Forelimb muscle (tissue), 1 donor: ENCODE measurements at regions not wholly inside any gene's neighbourhood (a gene's known extent, or its start where the extent isn't known, plus 50 kb on each side); places are given as distances from the start of the nearest gene placed in this dataset.

Experiments used
- DNase-seq: peaks from one replicate; pipeline ENCODE4 v3.0.0-alpha.2; 2013; ENCODE audit warnings: low read depth

GRCh38 chr2:64337314-64337713 is 116.6 kb upstream of the LGALSL start:
- DNase-seq, result no peak

DNA sequence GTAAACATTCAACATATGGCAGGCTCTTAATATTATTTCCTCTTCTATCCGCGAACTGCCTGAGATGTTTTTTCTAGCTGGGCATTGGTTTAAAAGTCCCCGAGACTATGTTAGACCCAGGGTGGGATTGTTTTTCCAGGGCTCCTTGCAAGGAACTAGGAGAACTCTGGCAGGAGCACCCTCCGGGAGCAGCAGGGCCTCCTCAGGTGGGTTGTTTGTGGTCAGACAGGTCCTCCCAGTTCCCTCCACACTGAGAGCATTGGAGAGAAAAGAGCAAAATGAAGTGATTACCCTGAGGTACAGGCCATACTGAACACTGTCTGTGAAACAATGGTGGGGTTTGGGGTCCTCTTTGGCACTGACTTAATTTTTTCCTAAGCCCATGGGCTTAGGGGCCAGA is 115.9 kb upstream of the LGALSL start:
- DNase-seq, result no peak

GRCh38 chr2:64338910-64339500 is 115.0 kb upstream of the LGALSL start:
- no peak for DNase-seq

DNA sequence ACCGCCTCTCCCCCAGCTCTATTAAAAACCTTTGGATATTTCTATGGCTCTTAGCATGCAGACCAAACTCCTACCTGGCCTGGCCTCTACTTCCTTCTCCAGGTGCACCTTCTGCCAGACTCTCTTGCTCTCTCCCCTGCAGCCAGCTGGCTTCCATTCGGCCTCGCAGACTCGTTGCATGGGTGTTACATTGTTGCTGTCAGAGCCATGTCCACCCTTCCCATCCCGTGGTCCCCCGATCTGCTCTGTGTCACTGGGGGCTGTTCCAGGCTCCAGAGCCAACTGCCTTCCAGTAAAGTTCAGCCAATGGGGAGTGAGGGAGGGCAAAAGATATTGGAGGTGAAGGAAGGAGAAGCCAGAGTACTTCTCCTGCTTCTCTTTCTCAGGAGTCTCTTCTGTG is 112.5 kb upstream of the LGALSL start:
- DNase-seq, result no peak

DNA sequence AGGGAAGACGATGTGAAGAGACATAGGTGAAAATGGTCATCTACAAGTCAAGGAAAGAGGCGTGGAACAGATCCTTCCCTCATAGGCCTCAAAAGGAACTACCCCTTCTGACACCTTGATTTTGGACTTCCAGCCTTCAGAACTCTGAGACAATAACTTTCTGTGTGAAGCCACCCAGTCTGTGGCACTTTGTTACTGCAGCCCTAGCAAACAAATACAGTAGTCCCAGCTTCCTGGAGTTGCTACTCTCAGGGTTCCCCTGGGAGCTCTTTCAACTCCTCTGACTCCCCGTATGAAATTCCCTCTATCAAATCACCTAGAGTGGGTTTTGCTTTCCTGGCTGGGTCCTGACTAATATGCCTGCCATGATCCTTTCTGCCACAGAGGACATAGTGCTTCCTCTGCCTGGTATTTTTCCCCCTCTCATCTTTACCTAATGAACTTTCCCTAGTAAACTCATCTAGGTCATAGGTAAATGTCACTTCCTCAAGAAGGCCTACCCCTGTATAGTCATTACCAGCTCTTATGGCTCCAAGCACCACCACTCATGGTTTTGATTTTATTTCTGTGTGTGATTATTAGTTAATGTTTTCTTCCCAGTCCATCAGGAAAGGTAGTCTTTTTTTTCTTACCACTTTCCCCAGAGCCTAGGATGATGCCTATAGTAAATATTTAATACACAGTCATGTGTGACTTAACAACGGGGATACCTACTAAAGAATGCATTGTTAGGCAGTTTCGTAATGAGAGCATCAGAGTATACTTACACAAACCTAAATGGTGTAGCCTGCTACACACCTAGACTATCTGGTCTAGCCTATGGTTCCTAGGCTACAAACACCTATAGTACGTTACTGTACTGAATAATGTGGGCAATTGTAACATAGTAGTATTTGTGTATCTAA is 111.5 kb upstream of the LGALSL start:
- DNase-seq, result no peak

GRCh38 chr2:64344999-64345576 is 108.9 kb upstream of the LGALSL start:
- no peak for DNase-seq

DNA sequence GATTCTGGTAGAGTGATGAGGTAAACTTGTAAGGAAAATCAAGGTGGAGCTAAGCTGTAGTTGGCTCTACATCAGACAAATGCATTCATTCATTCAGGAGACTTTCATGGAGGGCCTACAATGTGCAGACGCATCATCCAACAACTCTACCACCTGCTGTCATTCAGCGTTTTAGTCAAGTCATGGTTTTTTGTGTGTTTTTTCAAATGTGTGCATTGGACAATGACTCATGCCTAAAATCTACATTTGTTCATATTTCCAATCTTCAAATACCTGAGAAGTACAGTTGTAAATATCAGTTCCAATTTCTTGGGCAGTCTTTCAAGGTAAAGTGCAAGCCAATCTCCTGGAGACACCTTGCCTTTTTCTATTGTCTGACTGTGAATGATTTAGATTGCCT is 108.0 kb upstream of the LGALSL start:
- no peak for DNase-seq

- DNase-seq, result no peak
Observed at GRCh38 chr2:64348386-64349130, 105.4 kb upstream of the LGALSL start.

GRCh38 chr2:64349131-64349530 is 104.8 kb upstream of the LGALSL start:
- DNase-seq, result no peak

DNA sequence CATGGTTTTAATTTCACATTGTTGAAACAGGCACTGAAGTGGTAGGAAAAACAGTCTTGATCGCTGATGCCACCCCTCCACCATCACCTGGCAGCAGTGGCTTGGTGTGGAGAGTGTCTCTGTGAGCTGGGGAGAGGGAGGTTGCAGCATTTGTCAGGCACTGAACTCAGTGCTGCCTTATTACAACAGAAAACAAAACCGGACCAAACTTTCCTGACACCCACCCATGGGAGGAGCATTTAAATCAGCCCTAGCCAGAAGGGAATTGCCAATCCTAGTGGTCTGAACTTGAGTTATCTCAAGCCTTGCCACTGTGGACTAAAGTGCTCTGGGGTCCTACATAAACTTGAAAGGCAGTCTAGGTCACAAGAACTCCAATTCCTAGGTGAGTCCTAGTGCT is 103.0 kb upstream of the LGALSL start:
- DNase-seq, result no peak

DNA sequence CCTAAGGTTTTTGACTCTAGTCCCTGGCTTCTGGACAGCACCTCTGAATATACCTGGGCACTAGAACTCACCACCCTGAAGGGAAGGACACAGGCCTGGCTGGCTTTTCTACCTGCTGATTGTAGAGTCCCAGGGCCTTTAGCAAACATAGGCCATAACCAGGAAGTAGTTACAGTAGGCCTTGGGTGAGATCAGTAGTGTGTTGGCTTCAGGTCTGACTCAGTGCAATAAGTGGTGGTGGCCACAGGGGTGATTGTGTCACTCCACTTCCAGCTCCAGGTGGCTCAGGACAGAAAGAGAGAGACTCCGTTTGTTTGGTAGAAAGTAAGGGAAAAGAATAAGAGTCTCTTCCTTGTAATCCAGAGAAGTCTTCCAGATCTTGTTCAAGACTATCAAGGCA is 101.7 kb upstream of the LGALSL start:
- no peak for DNase-seq

GRCh38 chr2:64354857-64355680 is 98.9 kb upstream of the LGALSL start:
- no peak for DNase-seq

GRCh38 chr2:64356906-64357305 is 97.1 kb upstream of the LGALSL start:
- no peak for DNase-seq

- DNase-seq, result no peak
Observed at GRCh38 chr2:64359171-64359891, 94.6 kb upstream of the LGALSL start.

- no peak for DNase-seq
Observed at GRCh38 chr2:64359892-64360657, 93.9 kb upstream of the LGALSL start.

- DNase-seq, result no peak
Observed at GRCh38 chr2:64361151-64361938, 92.6 kb upstream of the LGALSL start.

DNA sequence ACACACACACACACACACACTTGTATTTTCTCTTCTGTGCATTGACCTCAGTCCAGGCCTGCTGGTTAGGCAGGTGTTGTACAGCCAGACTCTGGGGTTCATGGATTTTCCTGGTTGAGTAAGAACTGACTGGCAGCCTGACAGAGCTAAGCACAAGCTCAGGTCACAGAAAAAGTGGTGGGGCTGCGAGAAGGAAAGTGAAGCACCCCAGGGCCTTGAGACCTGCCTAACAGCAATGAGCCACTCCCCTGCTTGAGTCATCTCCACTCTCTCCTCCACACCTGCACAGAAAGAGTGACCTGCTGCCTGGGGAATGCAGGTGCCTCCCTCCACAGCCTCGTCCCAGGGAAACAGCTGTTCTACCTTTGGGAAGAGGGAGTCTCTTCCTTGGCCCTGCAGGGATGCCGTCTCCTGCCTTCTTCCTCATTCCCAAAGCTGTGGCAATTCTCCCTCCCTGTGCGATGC is 91.4 kb upstream of the LGALSL start:
- DNase-seq, result no peak

- no peak for DNase-seq
Observed at GRCh38 chr2:64363140-64363539, 90.8 kb upstream of the LGALSL start.

GRCh38 chr2:64363848-64364247 is 90.1 kb upstream of the LGALSL start:
- DNase-seq, result no peak
